Heart left ventricle (tissue), 16 donors: ENCODE measurements at regions not wholly inside any gene's neighbourhood (a gene's known extent, or its start where the extent isn't known, plus 50 kb on each side); places are given as distances from the start of the nearest gene placed in this dataset.

ENCODE experiments used
- ATAC-seq, 4 donors: fragments of 200-7000 bp; cut with Tn5 transposase; one replicate each; pipeline ENCODE4 v1.9.1; 2020 to 2022; ENCODE audit warnings: moderate library complexity in 4 of 4, mild to moderate bottlenecking in 3 of 4, moderate number of reproducible peaks in 1 of 4
- DNase-seq, 5 donors: peaks; one replicate each; pipeline ENCODE4 v3.0.0-alpha.2; 2020
- H3K27ac ChIP-seq, 12 donors: fragments of 200-600 bp; sonication (generic) in 4 of 12; one replicate each; pipeline versions ENCODE4 v1.5.0 to v1.8.0; 2016 to 2022; ENCODE audit warnings: mild to moderate bottlenecking in 2 of 12
- H3K27me3 ChIP-seq, 9 donors: fragments of 200-600 bp; sonication (generic) in 2 of 9; one replicate each; pipeline versions ENCODE4 v1.5.1 to v1.8.0; 2016 to 2022; ENCODE audit warnings: mild to moderate bottlenecking in 3 of 9
- H3K36me3 ChIP-seq, 9 donors: fragments of 200-600 bp; sonication (generic) in 2 of 9; one replicate each; pipeline versions ENCODE4 v1.5.0 to v1.8.0; 2018 to 2022; ENCODE audit warnings: mild to moderate bottlenecking in 2 of 9
- H3K4me1 ChIP-seq, 12 donors: fragments of 200-600 bp; sonication (generic) in 4 of 12; one replicate each; pipeline versions ENCODE4 v1.5.0 to v1.8.0; 2016 to 2022; ENCODE audit warnings: mild to moderate bottlenecking in 3 of 12
- H3K4me3 ChIP-seq, 12 donors: fragments of 200-600 bp; sonication (generic) in 4 of 12; one replicate each; pipeline versions ENCODE4 v1.5.0 to v1.8.0; 2017 to 2022; ENCODE audit warnings: mild to moderate bottlenecking in 9 of 12, moderate library complexity in 4 of 12
- H3K9me3 ChIP-seq, 12 donors: fragments of 200-600 bp; sonication (generic) in 4 of 12; one replicate each; pipeline versions ENCODE4 v1.5.0 to v1.8.0; 2016 to 2022; ENCODE audit warnings: mild to moderate bottlenecking in 1 of 12
- POLR2A ChIP-seq, 2 donors: fragments of 450-650 bp; IDR thresholded peaks; one replicate each; pipeline ENCODE4 v1.6.1; 2017; ENCODE audit warnings: antibody characterized with exemption in 2 of 2, mild to moderate bottlenecking in 2 of 2, moderate library complexity in 2 of 2
- WGBS, 4 donors: extraction: QIAGEN DNeasy Blood & Tissue Kit in 2 of 4; methylation state at CpG; one replicate each; pipeline versions ENCODE4 v1.1.5 to v1.1.7; 2013 to 2018; 5-methylcytosine and 5-hydroxymethylcytosine counted together
- intact Hi-C, 10 donors: fragments of 100-400 bp; cut with DNase I; formaldehyde crosslinking; loops; one replicate each; pipeline versions ENCODE4 v1.11.1 to v1.14.2; 2022
- TF ChIP-seq, protein P1 (sequence below), 12 donors: fragments of 200-600 bp; sonication (generic) in 4 of 12; IDR thresholded peaks; one replicate each; pipeline versions ENCODE4 v1.5.0 to v1.8.0; 2018 to 2022; ENCODE audit warnings: antibody characterized with exemption in 12 of 12, mild to moderate bottlenecking in 5 of 12
- donor health status: ischemic (EF 13 %, LVEDD 7.1; RV severe dilation, severe dysfunction).
- donor health status: healthy with polysubstance abuse.
- donor health status: DM: no; HTN: yes; CAD: no.
- donor health status: DM: no; HTN: no; CAD: no.
- donor health status: ischemic (EF 25% LVEDD 6.9; RV normal size, moderate dysfunction).
- donor health status: ischemic (EF 25% LVEDD 5.7; RV mildly dilated, moderate dysfunction).
- donor health status: healthy.
- donor health status: DM: yes; HTN: yes; CAD: no.
- donor health status: ischemic (EF 35%, LVEDD 5.7; RV mildly dilated, moderate dysfunction).
- donor health status: nonischemic (EF 11% LVEDD 7.7; RV severe dilation, severe dysfunction).
- donor health status: DM: yes; HTN: yes; CAD: no.
- donor health status: PGD.
- donor health status: ischemic (EF 29% LVEDD 5.4; RV normal size, mild dysfunction).
- donor health status: nonischemic (EF 23%, LVEDD 6.1; RV moderate dilation, normal function).

DNA sequence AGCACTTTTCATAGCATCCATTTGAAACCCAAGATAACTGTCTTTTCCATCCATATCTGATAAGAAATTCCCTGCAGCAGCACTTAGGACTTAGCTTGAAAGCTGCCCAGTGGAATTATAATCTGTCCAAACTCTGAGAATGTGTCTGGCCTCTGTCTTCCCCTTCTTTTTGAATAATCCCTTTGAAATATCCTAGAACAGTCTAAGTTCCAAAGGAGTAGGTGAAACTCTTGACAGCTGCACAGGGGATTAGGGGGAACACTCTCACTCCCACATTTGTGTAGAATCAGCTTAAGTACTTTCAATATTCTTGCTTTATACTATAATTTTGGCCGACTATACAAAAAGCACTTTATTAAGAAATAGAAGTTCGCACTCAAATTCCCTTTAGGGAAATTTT lies 157.7 kb downstream of the PAPSS1 start:
- Histone ChIP-seq H3K4me1 (no peaks in the 10 kb centered on the region), H3K9me3 (peaks cover 0 to 25% (median 4%) of the 10 kb centered on the region in 12 donors), H3K36me3 (no peaks in the 10 kb centered on the region), H3K4me3 (no peak overlapping the region), H3K27me3 (no peaks in the 10 kb centered on the region), H3K27ac (no peak overlapping the region)
- TF ChIP-seq POLR2A (IDR thresholded peaks at IDR 0.05): no peak
- TF ChIP-seq, protein P1, sequence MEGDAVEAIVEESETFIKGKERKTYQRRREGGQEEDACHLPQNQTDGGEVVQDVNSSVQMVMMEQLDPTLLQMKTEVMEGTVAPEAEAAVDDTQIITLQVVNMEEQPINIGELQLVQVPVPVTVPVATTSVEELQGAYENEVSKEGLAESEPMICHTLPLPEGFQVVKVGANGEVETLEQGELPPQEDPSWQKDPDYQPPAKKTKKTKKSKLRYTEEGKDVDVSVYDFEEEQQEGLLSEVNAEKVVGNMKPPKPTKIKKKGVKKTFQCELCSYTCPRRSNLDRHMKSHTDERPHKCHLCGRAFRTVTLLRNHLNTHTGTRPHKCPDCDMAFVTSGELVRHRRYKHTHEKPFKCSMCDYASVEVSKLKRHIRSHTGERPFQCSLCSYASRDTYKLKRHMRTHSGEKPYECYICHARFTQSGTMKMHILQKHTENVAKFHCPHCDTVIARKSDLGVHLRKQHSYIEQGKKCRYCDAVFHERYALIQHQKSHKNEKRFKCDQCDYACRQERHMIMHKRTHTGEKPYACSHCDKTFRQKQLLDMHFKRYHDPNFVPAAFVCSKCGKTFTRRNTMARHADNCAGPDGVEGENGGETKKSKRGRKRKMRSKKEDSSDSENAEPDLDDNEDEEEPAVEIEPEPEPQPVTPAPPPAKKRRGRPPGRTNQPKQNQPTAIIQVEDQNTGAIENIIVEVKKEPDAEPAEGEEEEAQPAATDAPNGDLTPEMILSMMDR (IDR thresholded peaks at IDR 0.05): no peak
- ATAC-seq (no peak), DNase-seq (no peak)
- 91 to 93% (median 92%) methylated on average over 2 of the region's 2 CpGs for WGBS, 4 donors
- intact Hi-C loops: no loop called here

DNA sequence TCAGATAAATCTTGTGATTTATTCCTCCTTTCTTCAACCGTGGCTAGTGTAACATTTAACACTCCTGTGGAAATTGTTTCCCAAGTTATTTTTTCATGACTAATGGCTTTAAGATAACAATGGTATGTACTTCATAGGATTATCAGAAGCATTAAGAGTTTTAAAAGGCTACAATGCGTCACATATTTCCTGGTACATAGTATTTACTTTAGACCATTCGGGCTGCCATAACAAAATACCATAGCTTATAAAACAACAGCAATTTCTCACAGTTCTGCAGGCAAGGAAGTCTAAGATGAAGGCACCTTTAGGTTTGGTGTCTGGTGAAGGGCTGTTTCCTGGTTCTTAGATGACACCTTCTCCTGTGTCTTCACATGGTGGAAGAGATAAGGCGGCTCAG lies 158.6 kb downstream of the PAPSS1 start:
- TF ChIP-seq, protein P1 (IDR thresholded peaks at IDR 0.05): no peak
- no peak for TF ChIP-seq POLR2A (IDR thresholded peaks at IDR 0.05)
- 42 to 58% (median 47%) methylated on average over 4 of the region's 4 CpGs for WGBS, 4 donors
- peaks cover 0 to 21% (median 4%) of the 10 kb centered on the region in 12 donors for H3K9me3 ChIP-seq
- ATAC-seq: no peak
- H3K36me3 ChIP-seq: no peaks in the 10 kb centered on the region
- intact Hi-C loops: no loop called here
- H3K4me1 ChIP-seq: no peaks in the 10 kb centered on the region
- H3K27me3 ChIP-seq: no peaks in the 10 kb centered on the region
- H3K27ac ChIP-seq: no peak overlapping the region
- H3K4me3 ChIP-seq: no peak overlapping the region
- no peak for DNase-seq

DNA sequence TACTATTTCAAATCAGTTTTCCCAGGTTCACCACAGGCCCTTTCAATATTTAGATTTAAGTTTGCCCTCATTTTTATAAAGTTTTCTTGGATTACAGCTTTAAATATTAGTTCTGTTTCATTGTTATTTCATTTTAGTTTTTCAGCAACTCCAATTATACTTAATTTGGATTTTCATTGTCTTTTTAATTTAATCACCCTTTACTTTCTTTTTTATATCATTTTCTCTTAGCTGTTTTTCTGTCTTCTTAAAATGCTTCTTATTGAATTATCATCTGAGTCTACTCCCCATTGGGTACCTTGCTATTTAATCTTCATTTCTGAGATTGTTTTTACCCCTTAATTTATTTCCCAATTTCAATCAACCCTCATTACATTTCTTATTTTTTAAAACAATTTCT lies 160.4 kb downstream of the PAPSS1 start:
- H3K4me1 ChIP-seq: no peaks in the 10 kb centered on the region
- no peaks in the 10 kb centered on the region for H3K27me3 ChIP-seq
- intact Hi-C loops: no loop called here
- no peaks in the 10 kb centered on the region for H3K36me3 ChIP-seq
- peaks cover 0 to 28% (median 4%) of the 10 kb centered on the region in 12 donors for H3K9me3 ChIP-seq
- DNase-seq (no peak), ATAC-seq (no peak)
- TF ChIP-seq, protein P1 (IDR thresholded peaks at IDR 0.05): no peak
- TF ChIP-seq POLR2A (IDR thresholded peaks at IDR 0.05): no peak
- H3K4me3 ChIP-seq: no peak overlapping the region
- no peak overlapping the region for H3K27ac ChIP-seq

DNA sequence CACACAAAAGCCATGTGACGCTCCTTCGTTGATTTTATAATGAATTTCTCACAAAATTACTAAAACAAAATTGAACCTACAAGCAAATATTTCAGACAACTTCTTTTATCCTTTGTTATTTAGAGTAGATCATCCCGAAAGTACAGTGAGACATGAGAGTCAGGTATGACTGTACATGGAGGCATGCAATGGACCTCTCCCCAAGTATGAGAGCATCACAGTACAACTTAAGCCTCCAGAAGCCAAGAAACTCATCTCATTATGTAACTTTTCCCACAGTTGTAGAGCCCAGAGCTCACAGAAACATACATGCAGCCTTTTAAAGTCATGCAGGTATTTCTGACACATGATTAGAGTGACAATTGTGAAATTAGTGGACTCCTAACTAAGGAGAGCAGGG lies 167.7 kb downstream of the PAPSS1 start:
- WGBS, 4 donors: 89 to 92% (median 90%) methylated on average over 3 of the region's 3 CpGs
- intact Hi-C loops: no loop called here
- Histone ChIP-seq H3K27me3 (no peaks in the 10 kb centered on the region), H3K4me1 (peaks cover 0 to 4% (median 0%) of the 10 kb centered on the region in 12 donors), H3K36me3 (no peaks in the 10 kb centered on the region), H3K9me3 (peaks cover 0 to 17% (median 0%) of the 10 kb centered on the region in 12 donors), H3K4me3 (no peak overlapping the region), H3K27ac (no peak overlapping the region)
- TF ChIP-seq, protein P1 (IDR thresholded peaks at IDR 0.05): no peak
- TF ChIP-seq POLR2A (IDR thresholded peaks at IDR 0.05): no peak
- DNase-seq (no peak), ATAC-seq (no peak)
